GM06990 (cell line): ENCODE measurements at regions not wholly inside any gene's neighbourhood (a gene's known extent, or its start where the extent isn't known, plus 50 kb on each side); places are given as distances from the start of the nearest gene placed in this dataset.
"Not testable (repeated sequence)": the region's sequence is repeated elsewhere in the genome, so short reads cannot be mapped to it uniquely, and the experiment has no call there.

ENCODE experiments used
- DNase-seq: peaks from one replicate; pipeline ENCODE4 v3.0.0-alpha.2; 2011; ENCODE audit not compliant: insufficient read length; ENCODE audit errors: extremely low read depth
- H3K27me3 ChIP-seq: replicated peaks from 2 replicates; pipeline ENCODE4 v1.6.0; 2011; ENCODE audit warnings: low read length; ENCODE audit not compliant: control insufficient read depth, insufficient read depth
- H3K36me3 ChIP-seq: 2 replicates; pipeline ENCODE4 v1.5.1; 2011; ENCODE audit warnings: low read length; ENCODE audit not compliant: control insufficient read depth, insufficient read depth
- H3K4me3 ChIP-seq: replicated peaks from 2 replicates; pipeline ENCODE4 v1.5.1; 2011; ENCODE audit warnings: low read depth, mild to moderate bottlenecking, control low read depth, low read length
- CTCF ChIP-seq: IDR thresholded peaks from 2 replicates; pipeline ENCODE4 v1.5.1; 2011; ENCODE audit warnings: low read length, control low read depth, mild to moderate bottlenecking, inconsistent platforms; ENCODE audit not compliant: insufficient read depth, poor library complexity, severe bottlenecking

GRCh38 chr22:44561139-44561840 is 63.3 kb upstream of the RTL6 start:
- no peak for TF ChIP-seq CTCF
- DNase-seq, result no peak
- Histone ChIP-seq H3K4me3 (no peak overlapping the region), H3K27me3 (no peaks in the 10 kb centered on the region), H3K36me3 (no peaks in the 10 kb centered on the region)

- H3K36me3 ChIP-seq, H3K27me3 ChIP-seq, DNase-seq, H3K4me3 ChIP-seq: not testable (repeated sequence)
These were observed 60.6 kb upstream of the RTL6 start for GRCh38 chr22:44558671-44559070.

GRCh38 chr22:44557872-44558271 is 59.8 kb upstream of the RTL6 start:
- not testable (repeated sequence) for H3K36me3 ChIP-seq, H3K4me3 ChIP-seq, DNase-seq, H3K27me3 ChIP-seq

GRCh38 chr22:44557064-44557748 is 59.2 kb upstream of the RTL6 start:
- Histone ChIP-seq H3K4me3 (no peak overlapping the region), H3K36me3 (no peaks in the 10 kb centered on the region), H3K27me3 (no peaks in the 10 kb centered on the region)
- no peak for TF ChIP-seq CTCF
- no peak for DNase-seq

- DNase-seq, result no peak
- H3K27me3 ChIP-seq, result no peaks in the 10 kb centered on the region
- no peaks in the 10 kb centered on the region for H3K36me3 ChIP-seq
- H3K4me3 ChIP-seq, result no peak overlapping the region
- TF ChIP-seq CTCF, result no peak
These were observed 57.6 kb upstream of the RTL6 start for GRCh38 chr22:44555597-44555996.

- no peak for TF ChIP-seq CTCF
- no peak for DNase-seq
- H3K27me3 ChIP-seq, result no peaks in the 10 kb centered on the region
- H3K36me3 ChIP-seq, result no peaks in the 10 kb centered on the region
- H3K4me3 ChIP-seq, result no peak overlapping the region
These were observed 57.0 kb upstream of the RTL6 start for GRCh38 chr22:44555046-44555445.
